Astrocyte (in vitro differentiated cells and primary cell): ENCODE measurements at regions not wholly inside any gene's neighbourhood (a gene's known extent, or its start where the extent isn't known, plus 50 kb on each side); places are given as distances from the start of the nearest gene placed in this dataset.

Experiments used
- DNase-seq: peaks from one replicate; pipeline ENCODE4 v3.0.0-alpha.2; 2010; ENCODE audit warnings: low read depth
- FAIRE-seq: peaks from 2 replicates; lab custom pipeline; 2011; peaks lifted over from hg19 to GRCh38; lab: Jason Lieb, UNC
- H2AFZ ChIP-seq: 2 replicates; pipeline ENCODE4 v1.6.0; 2012; ENCODE audit warnings: low read depth, low read length, inconsistent platforms
- H3K27ac ChIP-seq: 2 replicates; pipeline ENCODE4 v1.5.1; 2011; ENCODE audit warnings: low read depth, low read length, inconsistent platforms
- H3K27me3 ChIP-seq: 2 replicates; pipeline ENCODE4 v1.6.0; 2011; ENCODE audit warnings: low read length, inconsistent platforms; ENCODE audit not compliant: insufficient read depth
- H3K36me3 ChIP-seq: 2 replicates; pipeline ENCODE4 v1.5.1; 2011; ENCODE audit warnings: low read length, inconsistent platforms; ENCODE audit not compliant: insufficient read depth
- H3K4me1 ChIP-seq: 2 replicates; pipeline ENCODE4 v1.5.1; 2011; ENCODE audit warnings: low read length, inconsistent platforms; ENCODE audit not compliant: insufficient read depth
- H3K4me2 ChIP-seq: 2 replicates; pipeline ENCODE4 v1.6.0; 2012; ENCODE audit warnings: low read length, inconsistent platforms
- H3K4me3 ChIP-seq: 2 replicates; pipeline ENCODE4 v1.5.1; 2011; ENCODE audit warnings: low read depth, mild to moderate bottlenecking, low read length, inconsistent platforms; ENCODE audit not compliant: insufficient read depth
- H3K79me2 ChIP-seq: 2 replicates; pipeline ENCODE4 v1.6.0; 2012; ENCODE audit warnings: mild to moderate bottlenecking, low read length, inconsistent platforms; ENCODE audit not compliant: insufficient read depth
- H3K9ac ChIP-seq: 2 replicates; pipeline ENCODE4 v1.6.0; 2012; ENCODE audit warnings: mild to moderate bottlenecking, low read length, inconsistent platforms
- H3K9me3 ChIP-seq: 2 replicates; pipeline ENCODE4 v1.5.1; 2012; ENCODE audit warnings: low read depth, mild to moderate bottlenecking, low read length, inconsistent platforms; ENCODE audit not compliant: insufficient read depth
- H4K20me1 ChIP-seq: 2 replicates; pipeline ENCODE4 v1.6.0; 2012; ENCODE audit warnings: low read length, inconsistent platforms; ENCODE audit not compliant: insufficient read depth
- H3K27ac Mint-ChIP-seq: one replicate; pipeline ENCODE4 v1.8.0; 2021; ENCODE audit warnings: mild to moderate bottlenecking, mixed read lengths; ENCODE audit not compliant: unreplicated experiment
- H3K27me3 Mint-ChIP-seq: one replicate; pipeline ENCODE4 v1.8.0; 2021; ENCODE audit warnings: low read depth, mixed read lengths; ENCODE audit not compliant: unreplicated experiment
- H3K36me3 Mint-ChIP-seq: one replicate; pipeline ENCODE4 v1.8.0; 2021; ENCODE audit warnings: low read depth, mixed read lengths; ENCODE audit not compliant: unreplicated experiment
- H3K4me1 Mint-ChIP-seq: one replicate; pipeline ENCODE4 v1.8.0; 2021; ENCODE audit warnings: low read depth, mixed read lengths; ENCODE audit not compliant: unreplicated experiment
- H3K4me3 Mint-ChIP-seq: one replicate; pipeline ENCODE4 v1.8.0; 2021; ENCODE audit warnings: mild to moderate bottlenecking, moderate library complexity, mixed read lengths; ENCODE audit not compliant: unreplicated experiment
- H3K9me3 Mint-ChIP-seq: one replicate; pipeline ENCODE4 v1.8.0; 2021; ENCODE audit warnings: mild to moderate bottlenecking, mixed read lengths; ENCODE audit not compliant: unreplicated experiment
- EZH2 ChIP-seq: IDR thresholded peaks from 2 replicates; pipeline ENCODE4 v1.6.1; 2012; ENCODE audit warnings: mild to moderate bottlenecking, low read length, inconsistent platforms; ENCODE audit not compliant: insufficient read depth
- TF ChIP-seq, protein P1 (sequence below): IDR thresholded peaks from 2 replicates; pipeline ENCODE4 v1.5.1; 2011; ENCODE audit warnings: low read depth, mild to moderate bottlenecking, inconsistent platforms, low read length, moderate library complexity; ENCODE audit not compliant: insufficient read depth

DNA sequence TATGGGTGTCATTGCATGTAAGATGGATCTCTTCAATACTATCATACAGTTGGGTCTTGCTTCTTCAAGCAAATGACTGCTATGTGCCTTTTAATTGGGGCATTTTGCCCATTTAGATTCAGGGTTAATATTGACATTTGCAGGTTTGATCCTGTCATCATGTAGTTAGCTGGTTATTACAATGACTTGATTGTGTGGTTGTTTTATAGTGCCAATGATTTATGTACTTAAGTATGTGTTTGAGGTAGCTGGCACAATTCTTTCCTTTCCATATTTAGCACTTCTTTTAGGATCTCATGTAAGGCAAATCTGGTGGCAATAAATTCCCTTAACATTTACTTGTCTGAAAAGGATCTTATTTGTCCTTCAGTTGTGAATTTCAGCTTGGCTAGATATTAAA is 267.5 kb downstream of the VGLL3 start:
- no peaks in the 10 kb centered on the region for H4K20me1 ChIP-seq
- Mint-ChIP-seq H3K27me3 (no peaks in the 10 kb centered on the region), H3K27ac (no peak overlapping the region), H3K4me3 (no peak overlapping the region), H3K4me1 (no peaks in the 10 kb centered on the region), H3K36me3 (no peaks in the 10 kb centered on the region), H3K9me3 (no peaks in the 10 kb centered on the region)
- no peaks in the 10 kb centered on the region for H3K27me3 ChIP-seq
- no peak overlapping the region for H3K4me3 ChIP-seq
- no peak overlapping the region for H3K9ac ChIP-seq
- no peaks in the 10 kb centered on the region for H3K36me3 ChIP-seq
- H3K4me1 ChIP-seq = no peaks in the 10 kb centered on the region
- H2AFZ ChIP-seq = no peak overlapping the region
- no peak for TF ChIP-seq EZH2
- TF ChIP-seq, protein P1, sequence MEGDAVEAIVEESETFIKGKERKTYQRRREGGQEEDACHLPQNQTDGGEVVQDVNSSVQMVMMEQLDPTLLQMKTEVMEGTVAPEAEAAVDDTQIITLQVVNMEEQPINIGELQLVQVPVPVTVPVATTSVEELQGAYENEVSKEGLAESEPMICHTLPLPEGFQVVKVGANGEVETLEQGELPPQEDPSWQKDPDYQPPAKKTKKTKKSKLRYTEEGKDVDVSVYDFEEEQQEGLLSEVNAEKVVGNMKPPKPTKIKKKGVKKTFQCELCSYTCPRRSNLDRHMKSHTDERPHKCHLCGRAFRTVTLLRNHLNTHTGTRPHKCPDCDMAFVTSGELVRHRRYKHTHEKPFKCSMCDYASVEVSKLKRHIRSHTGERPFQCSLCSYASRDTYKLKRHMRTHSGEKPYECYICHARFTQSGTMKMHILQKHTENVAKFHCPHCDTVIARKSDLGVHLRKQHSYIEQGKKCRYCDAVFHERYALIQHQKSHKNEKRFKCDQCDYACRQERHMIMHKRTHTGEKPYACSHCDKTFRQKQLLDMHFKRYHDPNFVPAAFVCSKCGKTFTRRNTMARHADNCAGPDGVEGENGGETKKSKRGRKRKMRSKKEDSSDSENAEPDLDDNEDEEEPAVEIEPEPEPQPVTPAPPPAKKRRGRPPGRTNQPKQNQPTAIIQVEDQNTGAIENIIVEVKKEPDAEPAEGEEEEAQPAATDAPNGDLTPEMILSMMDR = no peak
- FAIRE-seq = no peak
- H3K9me3 ChIP-seq = no peaks in the 10 kb centered on the region
- no peak overlapping the region for H3K27ac ChIP-seq
- H3K4me2 ChIP-seq = no peak overlapping the region
- DNase-seq = no peak
- no peaks in the 10 kb centered on the region for H3K79me2 ChIP-seq

DNA sequence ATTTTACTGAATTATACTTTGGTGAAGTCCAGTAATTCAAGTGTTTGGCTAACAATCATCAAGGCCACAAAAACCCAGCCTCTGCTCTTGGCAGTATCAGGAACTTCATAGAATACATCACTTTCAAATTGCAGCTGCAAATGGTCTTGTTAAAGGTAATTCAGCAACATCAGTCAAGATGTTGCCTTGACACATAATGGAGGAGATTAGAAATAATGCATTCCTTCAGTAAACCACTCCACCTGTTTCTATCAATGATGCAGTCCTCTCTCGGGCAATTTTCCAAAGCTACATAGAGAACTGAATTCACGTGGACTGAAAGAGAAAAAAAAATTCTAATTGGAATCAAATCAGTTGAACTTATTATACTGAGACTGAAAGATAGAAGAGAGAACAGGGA is 279.3 kb downstream of the VGLL3 start:
- Mint-ChIP-seq H3K4me3 (no peak overlapping the region), H3K36me3 (no peaks in the 10 kb centered on the region), H3K27me3 (no peaks in the 10 kb centered on the region), H3K9me3 (no peaks in the 10 kb centered on the region), H3K4me1 (no peaks in the 10 kb centered on the region), H3K27ac (no peak overlapping the region)
- no peak overlapping the region for H3K4me2 ChIP-seq
- no peak overlapping the region for H3K9ac ChIP-seq
- H3K27me3 ChIP-seq = no peaks in the 10 kb centered on the region
- H3K79me2 ChIP-seq = no peaks in the 10 kb centered on the region
- H2AFZ ChIP-seq = no peak overlapping the region
- no peaks in the 10 kb centered on the region for H3K36me3 ChIP-seq
- H3K4me1 ChIP-seq = no peaks in the 10 kb centered on the region
- no peak for FAIRE-seq
- no peaks in the 10 kb centered on the region for H4K20me1 ChIP-seq
- H3K4me3 ChIP-seq = no peak overlapping the region
- H3K27ac ChIP-seq = no peak overlapping the region
- DNase-seq = no peak
- no peaks in the 10 kb centered on the region for H3K9me3 ChIP-seq
- TF ChIP-seq, protein P1 = no peak
- TF ChIP-seq EZH2 = no peak

DNA sequence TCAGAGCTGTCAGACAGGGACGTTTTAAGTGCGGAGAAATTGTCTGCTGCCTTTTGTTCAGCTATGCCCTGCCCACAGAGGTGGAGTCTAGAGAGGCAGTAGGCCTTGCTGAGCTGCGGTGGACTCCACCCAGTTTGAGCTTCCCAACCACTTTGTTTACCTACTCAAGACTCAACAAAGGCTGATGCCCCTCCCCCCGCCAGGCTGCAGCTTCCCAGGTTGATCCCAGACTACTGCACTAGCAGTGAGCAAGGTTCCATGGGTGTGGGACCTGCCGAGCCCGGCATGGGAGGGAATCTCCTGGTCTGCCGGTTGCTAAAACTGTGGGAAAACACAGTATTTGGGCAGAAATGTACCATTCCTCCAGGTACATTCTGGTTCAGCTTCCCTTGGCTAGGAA is 282.1 kb downstream of the VGLL3 start:
- Histone ChIP-seq H3K36me3 (no peaks in the 10 kb centered on the region), H2AFZ (no peak overlapping the region), H3K9me3 (no peaks in the 10 kb centered on the region), H3K4me2 (no peak overlapping the region), H4K20me1 (no peaks in the 10 kb centered on the region), H3K79me2 (no peaks in the 10 kb centered on the region), H3K9ac (no peak overlapping the region), H3K4me1 (no peaks in the 10 kb centered on the region), H3K4me3 (no peak overlapping the region), H3K27me3 (no peaks in the 10 kb centered on the region), H3K27ac (no peak overlapping the region)
- DNase-seq = no peak
- Mint-ChIP-seq H3K4me1 (no peaks in the 10 kb centered on the region), H3K27ac (no peak overlapping the region), H3K9me3 (no peaks in the 10 kb centered on the region), H3K27me3 (no peaks in the 10 kb centered on the region), H3K36me3 (no peaks in the 10 kb centered on the region), H3K4me3 (no peak overlapping the region)
- TF ChIP-seq, protein P1 = no peak
- no peak for TF ChIP-seq EZH2
- FAIRE-seq = no peak
